ENCODE measurements at regions not wholly inside any gene's neighbourhood (a gene's known extent, or its start where the extent isn't known, plus 50 kb on each side); places are given as distances from the start of the nearest gene placed in this dataset.

GRCh38 chr5:118681655-118682054 lies 306.7 kb downstream of the DTWD2 start:
- Mint-ChIP-seq H3K27me3 (ENCODE audit: insufficient read depth, low read depth) (peaks cover 9% of the 10 kb centered on the region), H3K36me3 (no peaks in the 10 kb centered on the region), H3K27ac (no peak overlapping the region), H3K4me1 (peaks cover 23% of the 10 kb centered on the region), H3K4me3 (no peak overlapping the region), H3K9me3 (peaks cover 3% of the 10 kb centered on the region)
- TF ChIP-seq CTCF (IDR thresholded peaks at IDR 0.05) (no peak), EZH2 (IDR thresholded peaks at IDR 0.05) (no peak), EZH2phosphoT487 (IDR thresholded peaks at IDR 0.05) (no peak)
- Histone ChIP-seq H2AFZ (replicated peaks) (no peak overlapping the region), H3K27me3 (no peaks in the 10 kb centered on the region), H3K4me1 (peaks cover 22% of the 10 kb centered on the region), H3K27ac (no peak overlapping the region), H4K20me1 (ENCODE audit: low read depth) (no peaks in the 10 kb centered on the region), H3K9me3 (ENCODE audit: low read depth) (no peaks in the 10 kb centered on the region), H3F3A (ENCODE audit: low read depth) (no peaks in the 10 kb centered on the region), H3K36me3 (no peaks in the 10 kb centered on the region), H3K4me3 (no peak overlapping the region), H3K4me2 (no peak overlapping the region), H3K79me2 (ENCODE audit: low read depth) (no peaks in the 10 kb centered on the region), H3K9ac (no peak overlapping the region)
- no peak for DNase-seq (ENCODE audit: low spot score)

DNA sequence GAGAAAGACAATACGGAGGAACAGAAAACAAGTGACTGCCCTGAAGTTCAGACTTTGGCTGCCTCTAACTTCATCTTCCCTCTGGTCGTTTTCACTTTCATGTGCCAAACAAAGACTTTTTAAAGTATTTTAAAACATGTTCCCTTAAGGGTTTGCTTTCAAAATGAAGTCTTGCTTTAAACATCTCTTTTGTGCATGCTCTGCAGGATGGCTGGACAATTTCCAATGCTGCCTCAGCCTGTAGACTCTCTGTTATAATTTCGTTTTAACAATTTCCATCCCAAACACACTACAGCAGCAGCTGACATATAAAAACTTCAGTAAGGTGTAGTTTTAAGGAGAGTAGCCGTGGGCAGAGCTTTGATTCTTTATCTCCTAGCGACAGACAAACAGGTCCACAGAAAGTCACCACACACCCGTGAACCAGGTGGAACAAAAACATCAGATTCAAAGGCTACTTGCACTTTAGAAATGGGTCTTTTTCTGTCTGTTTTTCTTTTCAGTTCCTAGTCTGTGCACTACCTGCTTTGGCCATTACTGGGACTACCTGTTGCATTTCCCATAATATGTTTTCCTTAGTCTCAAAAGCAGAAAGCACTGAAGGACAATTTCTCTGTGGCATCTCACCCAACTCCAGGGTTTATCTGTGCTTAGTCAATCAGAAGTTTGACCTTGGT lies 308.9 kb downstream of the DTWD2 start:
- peaks cover 9% of the 10 kb centered on the region for H3K27me3 Mint-ChIP-seq (ENCODE audit: insufficient read depth, low read depth)
- no peaks in the 10 kb centered on the region for H4K20me1 ChIP-seq (ENCODE audit: low read depth)
- peak overlapping the region; percentile 11 for H3K4me2 ChIP-seq
- peaks cover 23% of the 10 kb centered on the region for H3K4me1 ChIP-seq
- no peaks in the 10 kb centered on the region for H3K79me2 ChIP-seq (ENCODE audit: low read depth)
- no peak overlapping the region for H3K4me3 ChIP-seq
- no peak overlapping the region for H3K4me3 Mint-ChIP-seq
- TF ChIP-seq EZH2 (IDR thresholded peaks at IDR 0.05), result no peak
- peaks cover 5% of the 10 kb centered on the region for H3K9me3 Mint-ChIP-seq
- H2AFZ ChIP-seq (replicated peaks), result no peak overlapping the region
- H3F3A ChIP-seq (ENCODE audit: low read depth), result no peaks in the 10 kb centered on the region
- no peaks in the 10 kb centered on the region for H3K36me3 ChIP-seq
- no peak overlapping the region for H3K27ac Mint-ChIP-seq
- H3K27ac ChIP-seq, result no peak overlapping the region
- no peaks in the 10 kb centered on the region for H3K27me3 ChIP-seq
- H3K9me3 ChIP-seq (ENCODE audit: low read depth), result no peaks in the 10 kb centered on the region
- no peak overlapping the region for H3K9ac ChIP-seq
- peaks cover 18% of the 10 kb centered on the region for H3K4me1 Mint-ChIP-seq
- DNase-seq (ENCODE audit: low spot score), result no peak
- no peaks in the 10 kb centered on the region for H3K36me3 Mint-ChIP-seq

GRCh38 chr5:118678746-118679145 lies 309.6 kb downstream of the DTWD2 start:
- no peak overlapping the region for H3K4me3 ChIP-seq
- H3K27ac ChIP-seq, result no peak overlapping the region
- H3K4me3 Mint-ChIP-seq, result no peak overlapping the region
- peaks cover 23% of the 10 kb centered on the region for H3K4me1 ChIP-seq
- peaks cover 3% of the 10 kb centered on the region for H3K36me3 Mint-ChIP-seq
- no peaks in the 10 kb centered on the region for H3F3A ChIP-seq (ENCODE audit: low read depth)
- DNase-seq (ENCODE audit: low spot score), result no peak
- H3K4me1 Mint-ChIP-seq, result peaks cover 18% of the 10 kb centered on the region
- H3K27me3 ChIP-seq, result no peaks in the 10 kb centered on the region
- TF ChIP-seq CTCF (IDR thresholded peaks at IDR 0.05) (no peak), EZH2phosphoT487 (IDR thresholded peaks at IDR 0.05) (no peak), EZH2 (IDR thresholded peaks at IDR 0.05) (no peak)
- H4K20me1 ChIP-seq (ENCODE audit: low read depth), result no peaks in the 10 kb centered on the region
- H3K27me3 Mint-ChIP-seq (ENCODE audit: insufficient read depth, low read depth), result peaks cover 7% of the 10 kb centered on the region
- no peaks in the 10 kb centered on the region for H3K36me3 ChIP-seq
- H3K4me2 ChIP-seq, result peak overlapping the region; percentile 11
- H2AFZ ChIP-seq (replicated peaks), result no peak overlapping the region
- no peaks in the 10 kb centered on the region for H3K79me2 ChIP-seq (ENCODE audit: low read depth)
- H3K9me3 Mint-ChIP-seq, result peaks cover 10% of the 10 kb centered on the region
- no peak overlapping the region for H3K27ac Mint-ChIP-seq
- H3K9ac ChIP-seq, result no peak overlapping the region
- H3K9me3 ChIP-seq (ENCODE audit: low read depth), result no peaks in the 10 kb centered on the region

DNA sequence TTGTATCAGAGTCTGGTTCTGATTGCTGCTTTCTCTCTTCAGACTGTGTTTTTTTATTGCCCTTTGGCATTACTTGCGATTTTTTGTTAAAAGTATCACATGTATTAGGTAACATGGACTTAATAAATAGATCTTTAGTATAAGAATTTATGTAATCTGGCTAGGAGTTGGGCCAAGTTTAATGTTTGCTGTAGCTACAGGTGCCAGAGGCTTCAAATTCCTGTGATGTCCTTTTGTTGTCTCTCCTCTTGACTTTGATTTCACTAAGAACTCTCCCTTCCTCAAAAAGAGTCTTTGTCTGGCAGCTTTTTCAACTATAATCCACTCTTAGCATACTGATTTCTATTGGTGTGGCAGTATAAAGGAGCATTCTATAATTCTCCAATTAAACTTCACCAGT lies 313.1 kb downstream of the DTWD2 start:
- peaks cover 23% of the 10 kb centered on the region for H3K4me1 ChIP-seq
- Mint-ChIP-seq H3K27me3 (ENCODE audit: insufficient read depth, low read depth) (no peaks in the 10 kb centered on the region), H3K36me3 (peaks cover 3% of the 10 kb centered on the region), H3K4me3 (no peak overlapping the region), H3K4me1 (peaks cover 15% of the 10 kb centered on the region), H3K27ac (no peak overlapping the region), H3K9me3 (peaks cover 12% of the 10 kb centered on the region)
- no peaks in the 10 kb centered on the region for H3K27me3 ChIP-seq
- no peak overlapping the region for H3K27ac ChIP-seq
- H3K36me3 ChIP-seq, result no peaks in the 10 kb centered on the region
- no peak for DNase-seq (ENCODE audit: low spot score)
- TF ChIP-seq EZH2phosphoT487 (IDR thresholded peaks at IDR 0.05) (no peak), CTCF (IDR thresholded peaks at IDR 0.05) (no peak), EZH2 (IDR thresholded peaks at IDR 0.05) (no peak)
- no peak overlapping the region for H3K4me2 ChIP-seq
- H3K9me3 ChIP-seq (ENCODE audit: low read depth), result no peaks in the 10 kb centered on the region
- H3F3A ChIP-seq (ENCODE audit: low read depth), result no peaks in the 10 kb centered on the region
- no peaks in the 10 kb centered on the region for H4K20me1 ChIP-seq (ENCODE audit: low read depth)
- no peak overlapping the region for H2AFZ ChIP-seq (replicated peaks)
- H3K9ac ChIP-seq, result no peak overlapping the region
- no peaks in the 10 kb centered on the region for H3K79me2 ChIP-seq (ENCODE audit: low read depth)
- no peak overlapping the region for H3K4me3 ChIP-seq

Measured in neural progenitor cell (in vitro differentiated cells).